ENCODE measurements at regions not wholly inside any gene's neighbourhood (a gene's known extent, or its start where the extent isn't known, plus 50 kb on each side); places are given as distances from the start of the nearest gene placed in this dataset.

DNA sequence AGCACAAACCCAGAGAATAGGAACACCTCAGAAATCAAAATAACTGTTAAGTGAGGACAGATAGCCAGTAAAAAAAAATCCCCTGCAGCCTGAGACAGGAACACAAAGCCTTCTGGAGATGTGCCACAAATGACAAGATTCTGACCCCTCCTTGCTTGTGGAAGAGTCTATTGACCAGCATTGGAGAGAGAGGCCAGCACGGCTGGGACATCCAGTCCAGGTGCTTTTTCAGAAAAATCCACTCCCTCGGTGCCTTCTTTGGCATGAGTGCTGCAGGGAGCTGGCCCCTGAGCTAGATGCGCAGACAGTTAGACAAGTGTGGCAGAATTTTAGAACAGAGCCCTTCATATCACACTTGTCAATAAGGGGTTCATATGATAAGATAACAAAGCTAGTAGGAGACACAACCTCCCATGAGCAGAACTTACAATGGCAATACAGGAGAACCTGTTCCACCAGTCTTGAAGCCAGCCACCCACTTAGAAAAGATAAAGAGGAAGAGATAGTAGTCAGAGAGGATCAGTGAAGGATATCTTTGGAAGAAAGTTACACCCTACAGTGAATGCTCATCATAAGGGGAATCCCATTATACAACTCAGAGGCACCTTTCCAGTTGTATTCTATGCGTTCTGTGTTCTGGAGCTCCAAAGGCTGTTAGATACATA lies 298.4 kb downstream of the TLE1 start:
- TF ChIP-seq, protein P1, sequence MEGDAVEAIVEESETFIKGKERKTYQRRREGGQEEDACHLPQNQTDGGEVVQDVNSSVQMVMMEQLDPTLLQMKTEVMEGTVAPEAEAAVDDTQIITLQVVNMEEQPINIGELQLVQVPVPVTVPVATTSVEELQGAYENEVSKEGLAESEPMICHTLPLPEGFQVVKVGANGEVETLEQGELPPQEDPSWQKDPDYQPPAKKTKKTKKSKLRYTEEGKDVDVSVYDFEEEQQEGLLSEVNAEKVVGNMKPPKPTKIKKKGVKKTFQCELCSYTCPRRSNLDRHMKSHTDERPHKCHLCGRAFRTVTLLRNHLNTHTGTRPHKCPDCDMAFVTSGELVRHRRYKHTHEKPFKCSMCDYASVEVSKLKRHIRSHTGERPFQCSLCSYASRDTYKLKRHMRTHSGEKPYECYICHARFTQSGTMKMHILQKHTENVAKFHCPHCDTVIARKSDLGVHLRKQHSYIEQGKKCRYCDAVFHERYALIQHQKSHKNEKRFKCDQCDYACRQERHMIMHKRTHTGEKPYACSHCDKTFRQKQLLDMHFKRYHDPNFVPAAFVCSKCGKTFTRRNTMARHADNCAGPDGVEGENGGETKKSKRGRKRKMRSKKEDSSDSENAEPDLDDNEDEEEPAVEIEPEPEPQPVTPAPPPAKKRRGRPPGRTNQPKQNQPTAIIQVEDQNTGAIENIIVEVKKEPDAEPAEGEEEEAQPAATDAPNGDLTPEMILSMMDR (IDR thresholded peaks at IDR 0.05; ENCODE audit: low read length, missing control alignments): no peak
- no peak for DNase-seq (ENCODE audit: low read depth)
- no peak overlapping the region for H3K4me3 ChIP-seq (replicated peaks; ENCODE audit: low read depth, low read length)

GRCh38 chr9:81389569-81389993 lies 299.8 kb downstream of the TLE1 start:
- DNase-seq (ENCODE audit: low read depth): peak; percentile 98
- no peak overlapping the region for H3K4me3 ChIP-seq (replicated peaks; ENCODE audit: low read depth, low read length)
- TF ChIP-seq, protein P1 (IDR thresholded peaks at IDR 0.05; ENCODE audit: low read length, missing control alignments): no peak

- no peak overlapping the region for H3K4me3 ChIP-seq (replicated peaks; ENCODE audit: low read depth, low read length)
- no peak for DNase-seq (ENCODE audit: low read depth)
- TF ChIP-seq, protein P1 (IDR thresholded peaks at IDR 0.05; ENCODE audit: low read length, missing control alignments): no peak
Measured at GRCh38 chr9:81388831-81389230, 300.5 kb downstream of the TLE1 start.

DNA sequence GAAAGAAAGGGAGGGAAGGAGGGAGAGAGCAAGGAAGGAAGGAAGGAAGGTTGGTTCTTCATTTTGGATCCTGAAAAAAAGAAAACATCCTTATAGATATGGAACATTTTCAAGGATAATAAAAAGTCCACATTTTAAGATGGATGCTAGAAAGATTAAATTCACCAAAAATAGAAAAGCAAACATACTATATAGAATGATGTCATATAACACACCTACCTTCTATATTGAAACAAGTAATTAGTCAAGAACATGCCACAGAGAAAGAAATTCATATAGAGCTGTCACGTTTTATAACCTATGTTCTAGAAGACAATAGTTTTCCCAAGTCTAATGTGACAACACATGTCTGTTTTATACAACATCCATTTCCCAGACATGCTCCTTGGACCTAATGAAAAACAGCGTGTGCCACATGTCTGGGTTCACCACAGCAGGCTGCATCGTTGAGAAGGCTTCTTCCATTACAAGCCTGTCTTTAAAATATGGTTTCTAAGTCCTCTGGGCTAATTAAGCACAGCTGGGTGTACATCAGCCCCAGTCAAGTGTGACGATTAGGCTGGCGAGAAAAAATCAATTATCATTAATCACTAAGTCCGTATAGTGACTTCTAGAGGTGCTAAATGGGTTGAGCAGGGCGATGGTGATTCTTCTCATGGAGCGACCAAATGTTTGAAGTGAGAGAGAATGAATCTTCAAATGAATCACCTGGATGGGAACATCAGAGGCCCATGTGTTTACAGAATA lies 301.8 kb downstream of the TLE1 start:
- TF ChIP-seq, protein P1 (IDR thresholded peaks at IDR 0.05; ENCODE audit: low read length, missing control alignments): no peak
- no peak overlapping the region for H3K4me3 ChIP-seq (replicated peaks; ENCODE audit: low read depth, low read length)
- DNase-seq (ENCODE audit: low read depth): no peak

GRCh38 chr9:81384911-81385310 lies 304.4 kb downstream of the TLE1 start:
- DNase-seq (ENCODE audit: low read depth): no peak
- TF ChIP-seq, protein P1 (IDR thresholded peaks at IDR 0.05; ENCODE audit: low read length, missing control alignments): no peak
- H3K4me3 ChIP-seq (replicated peaks; ENCODE audit: low read depth, low read length): no peak overlapping the region

GRCh38 chr9:81382281-81382680 lies 307.1 kb downstream of the TLE1 start:
- H3K4me3 ChIP-seq (replicated peaks; ENCODE audit: low read depth, low read length): no peak overlapping the region
- no peak for DNase-seq (ENCODE audit: low read depth)
- TF ChIP-seq, protein P1 (IDR thresholded peaks at IDR 0.05; ENCODE audit: low read length, missing control alignments): no peak

Data from fibroblast of pulmonary artery (primary cell).